ENCODE measurements at regions not wholly inside any gene's neighbourhood (a gene's known extent, or its start where the extent isn't known, plus 50 kb on each side); places are given as distances from the start of the nearest gene placed in this dataset.
"Not testable (repeated sequence)": the region's sequence is repeated elsewhere in the genome, so short reads cannot be mapped to it uniquely, and the experiment has no call there.

GRCh38 chr9:42798571-42798970, 615.1 kb downstream of the SPATA31A6 start:
- peaks cover 3 to 20% (median 9%) of the 10 kb centered on the region in 5 donors for H3K4me1 ChIP-seq (ENCODE audit: control insufficient read depth in 5 of 5, insufficient read depth in 5 of 5, low read length in 5 of 5)
- not testable (repeated sequence) for H3K9ac ChIP-seq (ENCODE audit: low read length in 5 of 5); H3K36me3 ChIP-seq (ENCODE audit: control insufficient read depth in 5 of 5, insufficient read depth in 5 of 5, low read length in 5 of 5); H3K9me3 ChIP-seq (ENCODE audit: control insufficient read depth in 5 of 5, low read length in 5 of 5); H3K4me3 ChIP-seq (ENCODE audit: low read depth in 1 of 5, low read length in 5 of 5); H3K27ac ChIP-seq (ENCODE audit: low read depth, low read length); H3K27me3 ChIP-seq (ENCODE audit: control insufficient read depth in 5 of 5, insufficient read depth in 4 of 5, low read length in 5 of 5)

- H3K27me3 ChIP-seq (ENCODE audit: control insufficient read depth in 5 of 5, insufficient read depth in 4 of 5, low read length in 5 of 5); H3K9ac ChIP-seq (ENCODE audit: low read length in 5 of 5); H3K36me3 ChIP-seq (ENCODE audit: control insufficient read depth in 5 of 5, insufficient read depth in 5 of 5, low read length in 5 of 5); H3K4me3 ChIP-seq (ENCODE audit: low read depth in 1 of 5, low read length in 5 of 5); H3K27ac ChIP-seq (ENCODE audit: low read depth, low read length); H3K9me3 ChIP-seq (ENCODE audit: control insufficient read depth in 5 of 5, low read length in 5 of 5): not testable (repeated sequence)
- peaks cover 3 to 13% (median 9%) of the 10 kb centered on the region in 5 donors for H3K4me1 ChIP-seq (ENCODE audit: control insufficient read depth in 5 of 5, insufficient read depth in 5 of 5, low read length in 5 of 5)
Measured at GRCh38 chr9:42802716-42803115, 619.3 kb downstream of the SPATA31A6 start.

- not testable (repeated sequence) for H3K9me3 ChIP-seq (ENCODE audit: control insufficient read depth in 5 of 5, low read length in 5 of 5); H3K36me3 ChIP-seq (ENCODE audit: control insufficient read depth in 5 of 5, insufficient read depth in 5 of 5, low read length in 5 of 5); H3K4me3 ChIP-seq (ENCODE audit: low read depth in 1 of 5, low read length in 5 of 5); H3K27ac ChIP-seq (ENCODE audit: low read depth, low read length); H3K27me3 ChIP-seq (ENCODE audit: control insufficient read depth in 5 of 5, insufficient read depth in 4 of 5, low read length in 5 of 5); H3K9ac ChIP-seq (ENCODE audit: low read length in 5 of 5)
- H3K4me1 ChIP-seq (ENCODE audit: control insufficient read depth in 5 of 5, insufficient read depth in 5 of 5, low read length in 5 of 5) = peaks cover 3 to 11% (median 6%) of the 10 kb centered on the region in 5 donors
Measured at GRCh38 chr9:42806674-42807073, 623.2 kb downstream of the SPATA31A6 start.

- not testable (repeated sequence) for H3K4me1 ChIP-seq (ENCODE audit: control insufficient read depth in 5 of 5, insufficient read depth in 5 of 5, low read length in 5 of 5); H3K27ac ChIP-seq (ENCODE audit: low read depth, low read length); H3K4me3 ChIP-seq (ENCODE audit: low read depth in 1 of 5, low read length in 5 of 5); H3K9me3 ChIP-seq (ENCODE audit: control insufficient read depth in 5 of 5, low read length in 5 of 5); H3K9ac ChIP-seq (ENCODE audit: low read length in 5 of 5); H3K27me3 ChIP-seq (ENCODE audit: control insufficient read depth in 5 of 5, insufficient read depth in 4 of 5, low read length in 5 of 5); H3K36me3 ChIP-seq (ENCODE audit: control insufficient read depth in 5 of 5, insufficient read depth in 5 of 5, low read length in 5 of 5)
Measured at GRCh38 chr9:42821468-42821867, 638.0 kb downstream of the SPATA31A6 start.

GRCh38 chr9:42848156-42848555, 664.7 kb downstream of the SPATA31A6 start:
- not testable (repeated sequence) for H3K4me1 ChIP-seq (ENCODE audit: control insufficient read depth in 5 of 5, insufficient read depth in 5 of 5, low read length in 5 of 5); H3K9ac ChIP-seq (ENCODE audit: low read length in 5 of 5); H3K27me3 ChIP-seq (ENCODE audit: control insufficient read depth in 5 of 5, insufficient read depth in 4 of 5, low read length in 5 of 5); H3K9me3 ChIP-seq (ENCODE audit: control insufficient read depth in 5 of 5, low read length in 5 of 5); H3K4me3 ChIP-seq (ENCODE audit: low read depth in 1 of 5, low read length in 5 of 5); H3K27ac ChIP-seq (ENCODE audit: low read depth, low read length); H3K36me3 ChIP-seq (ENCODE audit: control insufficient read depth in 5 of 5, insufficient read depth in 5 of 5, low read length in 5 of 5)

- H3K27ac ChIP-seq (ENCODE audit: low read depth, low read length); H3K4me1 ChIP-seq (ENCODE audit: control insufficient read depth in 5 of 5, insufficient read depth in 5 of 5, low read length in 5 of 5); H3K9me3 ChIP-seq (ENCODE audit: control insufficient read depth in 5 of 5, low read length in 5 of 5); H3K36me3 ChIP-seq (ENCODE audit: control insufficient read depth in 5 of 5, insufficient read depth in 5 of 5, low read length in 5 of 5); H3K9ac ChIP-seq (ENCODE audit: low read length in 5 of 5); H3K27me3 ChIP-seq (ENCODE audit: control insufficient read depth in 5 of 5, insufficient read depth in 4 of 5, low read length in 5 of 5); H3K4me3 ChIP-seq (ENCODE audit: low read depth in 1 of 5, low read length in 5 of 5): not testable (repeated sequence)
Measured at GRCh38 chr9:42850896-42851693, 667.6 kb downstream of the SPATA31A6 start.

GRCh38 chr9:42851701-42852100, 668.2 kb downstream of the SPATA31A6 start:
- not testable (repeated sequence) for H3K27me3 ChIP-seq (ENCODE audit: control insufficient read depth in 5 of 5, insufficient read depth in 4 of 5, low read length in 5 of 5); H3K9me3 ChIP-seq (ENCODE audit: control insufficient read depth in 5 of 5, low read length in 5 of 5); H3K4me3 ChIP-seq (ENCODE audit: low read depth in 1 of 5, low read length in 5 of 5); H3K36me3 ChIP-seq (ENCODE audit: control insufficient read depth in 5 of 5, insufficient read depth in 5 of 5, low read length in 5 of 5); H3K27ac ChIP-seq (ENCODE audit: low read depth, low read length); H3K4me1 ChIP-seq (ENCODE audit: control insufficient read depth in 5 of 5, insufficient read depth in 5 of 5, low read length in 5 of 5); H3K9ac ChIP-seq (ENCODE audit: low read length in 5 of 5)

GRCh38 chr9:42852133-42852930, 668.9 kb downstream of the SPATA31A6 start:
- H3K27ac ChIP-seq (ENCODE audit: low read depth, low read length); H3K9me3 ChIP-seq (ENCODE audit: control insufficient read depth in 5 of 5, low read length in 5 of 5); H3K4me1 ChIP-seq (ENCODE audit: control insufficient read depth in 5 of 5, insufficient read depth in 5 of 5, low read length in 5 of 5); H3K27me3 ChIP-seq (ENCODE audit: control insufficient read depth in 5 of 5, insufficient read depth in 4 of 5, low read length in 5 of 5); H3K36me3 ChIP-seq (ENCODE audit: control insufficient read depth in 5 of 5, insufficient read depth in 5 of 5, low read length in 5 of 5): not testable (repeated sequence)
- peak overlapping the region in 4 of 5 donors; percentile 15 to 57 (median 53) for H3K4me3 ChIP-seq (ENCODE audit: low read depth in 1 of 5, low read length in 5 of 5)
- peak overlapping the region in 1 of 5 donors; percentile 52 for H3K9ac ChIP-seq (ENCODE audit: low read length in 5 of 5)

GRCh38 chr9:42860133-42860532, 676.7 kb downstream of the SPATA31A6 start:
- H3K4me1 ChIP-seq (ENCODE audit: control insufficient read depth in 5 of 5, insufficient read depth in 5 of 5, low read length in 5 of 5); H3K4me3 ChIP-seq (ENCODE audit: low read depth in 1 of 5, low read length in 5 of 5); H3K27me3 ChIP-seq (ENCODE audit: control insufficient read depth in 5 of 5, insufficient read depth in 4 of 5, low read length in 5 of 5); H3K36me3 ChIP-seq (ENCODE audit: control insufficient read depth in 5 of 5, insufficient read depth in 5 of 5, low read length in 5 of 5); H3K27ac ChIP-seq (ENCODE audit: low read depth, low read length); H3K9ac ChIP-seq (ENCODE audit: low read length in 5 of 5); H3K9me3 ChIP-seq (ENCODE audit: control insufficient read depth in 5 of 5, low read length in 5 of 5): not testable (repeated sequence)

- H3K9ac ChIP-seq (ENCODE audit: low read length in 5 of 5) = not testable (repeated sequence)
Measured at GRCh38 chr9:42862465-42862864, 679.0 kb downstream of the SPATA31A6 start.

More at GRCh38 chr9:42862465-42862864, 679.0 kb downstream of the SPATA31A6 start:
- not testable (repeated sequence) for H3K36me3 ChIP-seq (ENCODE audit: control insufficient read depth in 5 of 5, insufficient read depth in 5 of 5, low read length in 5 of 5); H3K4me1 ChIP-seq (ENCODE audit: control insufficient read depth in 5 of 5, insufficient read depth in 5 of 5, low read length in 5 of 5); H3K9me3 ChIP-seq (ENCODE audit: control insufficient read depth in 5 of 5, low read length in 5 of 5); H3K4me3 ChIP-seq (ENCODE audit: low read depth in 1 of 5, low read length in 5 of 5); H3K27ac ChIP-seq (ENCODE audit: low read depth, low read length); H3K27me3 ChIP-seq (ENCODE audit: control insufficient read depth in 5 of 5, insufficient read depth in 4 of 5, low read length in 5 of 5)
